ENCODE measurements at regions not wholly inside any gene's neighbourhood (a gene's known extent, or its start where the extent isn't known, plus 50 kb on each side); places are given as distances from the start of the nearest gene placed in this dataset.

GRCh38 chr10:117653170-117653515, 110.6 kb downstream of the EMX2 start:
- Histone ChIP-seq H3K9me3 (no peaks in the 10 kb centered on the region), H3K36me3 (replicated peaks in 1 of 2; ENCODE audit: control insufficient read depth in 1 of 2, insufficient read depth in 2 of 2, low read length in 1 of 2) (no peaks in the 10 kb centered on the region), H3K27me3 (ENCODE audit: insufficient read depth) (no peaks in the 10 kb centered on the region), H3K9me2 (no peaks in the 10 kb centered on the region), H3K4me2 (no peak overlapping the region), H3K4me3 (ENCODE audit: low read depth in 2 of 2, low read length in 1 of 2) (no peak overlapping the region), H3K27ac (ENCODE audit: low read depth in 2 of 2, low read length in 1 of 2) (no peak overlapping the region), H3K9ac (no peak overlapping the region), H2AFZ (ENCODE audit: low read depth) (no peak overlapping the region), H3F3A (replicated peaks; ENCODE audit: insufficient read depth) (no peaks in the 10 kb centered on the region), H4K20me1 (ENCODE audit: insufficient read depth) (no peaks in the 10 kb centered on the region), H3K79me2 (ENCODE audit: insufficient read depth) (no peaks in the 10 kb centered on the region), H3K4me1 (ENCODE audit: control insufficient read depth in 1 of 2, insufficient read depth in 2 of 2, low read depth in 1 of 2, low read length in 1 of 2) (no peaks in the 10 kb centered on the region)
- ChIA-PET CTCF (no interaction called here), POLR2A (no interaction called here)
- DNase-seq = no peak
- TF ChIP-seq YY1 (IDR thresholded peaks at IDR 0.05; ENCODE audit: low read depth) = no peak
- no peak for TF ChIP-seq NFIC (IDR thresholded peaks at IDR 0.05; ENCODE audit: borderline replicate concordance)
- no peak for TF ChIP-seq CTCF (IDR thresholded peaks at IDR 0.05)
- TF ChIP-seq ZBTB33 (IDR thresholded peaks at IDR 0.05; ENCODE audit: borderline replicate concordance, low read depth) = no peak

- DNase-seq = no peak
These were observed 111.6 kb downstream of the EMX2 start for GRCh38 chr10:117654105-117654504.

More at GRCh38 chr10:117654105-117654504, 111.6 kb downstream of the EMX2 start:
- Histone ChIP-seq H3K4me1 (ENCODE audit: control insufficient read depth in 1 of 2, insufficient read depth in 2 of 2, low read depth in 1 of 2, low read length in 1 of 2) (no peaks in the 10 kb centered on the region), H3K27me3 (ENCODE audit: insufficient read depth) (no peaks in the 10 kb centered on the region), H3K9me3 (no peaks in the 10 kb centered on the region), H3K4me3 (ENCODE audit: low read depth in 2 of 2, low read length in 1 of 2) (no peak overlapping the region; a peak in 1 of 4 replicates), H3K79me2 (ENCODE audit: insufficient read depth) (no peaks in the 10 kb centered on the region), H3K9ac (no peak overlapping the region), H3K9me2 (no peaks in the 10 kb centered on the region), H3F3A (replicated peaks; ENCODE audit: insufficient read depth) (no peaks in the 10 kb centered on the region), H4K20me1 (ENCODE audit: insufficient read depth) (no peaks in the 10 kb centered on the region), H2AFZ (ENCODE audit: low read depth) (no peak overlapping the region), H3K36me3 (replicated peaks in 1 of 2; ENCODE audit: control insufficient read depth in 1 of 2, insufficient read depth in 2 of 2, low read length in 1 of 2) (no peaks in the 10 kb centered on the region), H3K4me2 (no peak overlapping the region), H3K27ac (ENCODE audit: low read depth in 2 of 2, low read length in 1 of 2) (no peak overlapping the region)
- TF ChIP-seq MAX (IDR thresholded peaks at IDR 0.05; ENCODE audit: low read depth) (no peak), SIN3A (IDR thresholded peaks at IDR 0.05; ENCODE audit: borderline replicate concordance, low read depth, low read length) (no peak), CTCF (IDR thresholded peaks at IDR 0.05) (no peak), CHD2 (IDR thresholded peaks at IDR 0.05; ENCODE audit: low read length, partially characterized antibody) (no peak), FOXM1 (IDR thresholded peaks at IDR 0.05; ENCODE audit: low read depth) (no peak), NFIC (IDR thresholded peaks at IDR 0.05; ENCODE audit: borderline replicate concordance) (no peak)
- ChIA-PET POLR2A (no interaction called here), CTCF (no interaction called here)

Data from SK-N-SH (cell line).